Erythroblast (primary cell): ENCODE measurements at regions not wholly inside any gene's neighbourhood (a gene's known extent, or its start where the extent isn't known, plus 50 kb on each side); places are given as distances from the start of the nearest gene placed in this dataset.

Source experiments
- GATA1 ChIP-seq: IDR thresholded peaks from 2 replicates; pipeline ENCODE4 v1.6.1; 2011; ENCODE audit warnings: low read depth, mild to moderate bottlenecking, control low read depth, low read length, moderate library complexity
- POLR2A ChIP-seq: IDR thresholded peaks from 2 replicates; pipeline ENCODE4 v1.6.1; 2011; ENCODE audit warnings: mild to moderate bottlenecking, low read length

GRCh38 chr1:114290341-114290740 lies 136.7 kb upstream of the SYT6 start:
- TF ChIP-seq POLR2A (no peak), GATA1 (no peak)
